Panc1 (cell line): ENCODE measurements at regions not wholly inside any gene's neighbourhood (a gene's known extent, or its start where the extent isn't known, plus 50 kb on each side); places are given as distances from the start of the nearest gene placed in this dataset.

Source experiments
- ATAC-seq: fragments of 200-7000 bp; cut with Tn5 transposase; 2 replicates; pipeline ENCODE4 v1.9.1; 2020; ENCODE audit warnings: mild to moderate bottlenecking, moderate library complexity
- BruUV-seq: library from RNA; stranded (reverse); fragments of 400-500 nt; replicated peaks from 2 replicates; lab custom pipeline; 2021; lab: Mats Ljungman, UMichigan
- CTCF ChIA-PET: fragments of 300-600 bp; sonication (Branson Sonifier 250); formaldehyde crosslinking; loops from one replicate; lab custom pipeline; 2022; ENCODE audit warnings: antibody characterized with exemption; lab: Charles Lee
- POLR2A ChIA-PET: fragments of 300-600 bp; sonication (Branson Sonifier 250); formaldehyde crosslinking; loops from one replicate; lab custom pipeline; 2022; ENCODE audit warnings: antibody characterized with exemption; lab: Charles Lee
- DNase-seq: peaks from one replicate; pipeline ENCODE4 v3.0.0-alpha.2; 2010; ENCODE audit warnings: low read depth, low spot score
- H3K27ac ChIP-seq: 2 replicates; pipeline ENCODE4 v1.5.1; 2011; ENCODE audit warnings: mild to moderate bottlenecking, low read length, inconsistent platforms
- H3K27me3 ChIP-seq: fragments of 200-500 bp; sonication (Bioruptor generic); 2 replicates; pipeline ENCODE4 v1.6.0; 2014; ENCODE audit warnings: low read length, inconsistent platforms; ENCODE audit not compliant: control insufficient read depth, insufficient read depth
- H3K36me3 ChIP-seq: fragments of 200-500 bp; sonication (Bioruptor generic); 2 replicates; pipeline ENCODE4 v1.5.1; 2014; ENCODE audit warnings: inconsistent platforms, mild to moderate bottlenecking, low read length, moderate library complexity; ENCODE audit not compliant: control insufficient read depth, insufficient read depth
- H3K4me1 ChIP-seq: 2 replicates; pipeline ENCODE4 v1.5.1; 2011; ENCODE audit warnings: inconsistent platforms, mild to moderate bottlenecking, low read length, moderate library complexity; ENCODE audit not compliant: control insufficient read depth, insufficient read depth
- H3K4me3 ChIP-seq, 2 experiments: 2 replicates each; pipeline ENCODE4 v1.5.1; 2011 to 2012; ENCODE audit warnings: low read depth in 2 of 2, low read length in 2 of 2, mild to moderate bottlenecking in 2 of 2, inconsistent platforms in 1 of 2, moderate library complexity in 1 of 2
- H3K9me3 ChIP-seq: fragments of 200-500 bp; sonication (Bioruptor generic); 2 replicates; pipeline ENCODE4 v1.5.1; 2014; ENCODE audit warnings: low read depth, mild to moderate bottlenecking, inconsistent platforms, low read length, moderate library complexity; ENCODE audit not compliant: control insufficient read depth, insufficient read depth
- CTCF ChIP-seq: fragments of 450-650 bp; IDR thresholded peaks from 2 replicates; pipeline ENCODE4 v1.5.1; 2017; ENCODE audit warnings: mild to moderate bottlenecking
- POLR2AphosphoS5 ChIP-seq: IDR thresholded peaks from 2 replicates; pipeline ENCODE4 v1.6.1; 2012; ENCODE audit warnings: mild to moderate bottlenecking, low read depth, low read length, moderate library complexity
- REST ChIP-seq, 2 experiments: IDR thresholded peaks; 2 replicates each; pipeline ENCODE4 v1.6.1; 2011 to 2012; ENCODE audit warnings: low read depth in 2 of 2, control low read depth in 1 of 2, low read length in 1 of 2, mild to moderate bottlenecking in 1 of 2, moderate library complexity in 1 of 2; ENCODE audit not compliant: insufficient read depth in 1 of 2
- SIN3A ChIP-seq: IDR thresholded peaks from 2 replicates; pipeline ENCODE4 v1.6.1; 2012; ENCODE audit warnings: low read depth, mild to moderate bottlenecking, low read length, moderate library complexity, borderline replicate concordance; ENCODE audit not compliant: insufficient read depth
- TCF7L2 ChIP-seq: IDR thresholded peaks from 2 replicates; pipeline ENCODE4 v1.6.1; 2011; ENCODE audit warnings: mild to moderate bottlenecking, low read depth, low read length, inconsistent platforms
- in situ Hi-C: cut with HindIII; loops from 2 replicates; pipeline ENCODE4 v1.10.0; 2016; ENCODE audit warnings: low sequenced_read_pairs, low pct_unique_long_range_greater_than_20kb
- intact Hi-C: fragments of 100-400 bp; cut with micrococcal nuclease; formaldehyde crosslinking; loops from one replicate; pipeline ENCODE4 v1.10.0; 2022; ENCODE audit not compliant: unreplicated experiment

- no peak for DNase-seq
- H3K4me1 ChIP-seq = no peaks in the 10 kb centered on the region; the same call in 1 of the 2 replicates
Measured at GRCh38 chr17:72373910-72374741, 253.3 kb downstream of the SOX9 start.

More at GRCh38 chr17:72373910-72374741, 253.3 kb downstream of the SOX9 start:
- ChIA-PET POLR2A (no interaction called here), CTCF (no interaction called here)
- TF ChIP-seq TCF7L2 (no peak), CTCF (no peak), REST (IDR thresholded peaks at IDR 0.05; ENCODE audit: insufficient read depth in 1 of 2, low read depth in 2 of 2, low read length in 1 of 2) (no peak), POLR2AphosphoS5 (no peak), SIN3A (no peak)
- Histone ChIP-seq H3K4me3 (no peak overlapping the region), H3K36me3 (no peaks in the 10 kb centered on the region), H3K27me3 (no peaks in the 10 kb centered on the region), H3K27ac (peak overlapping the region; percentile 23; the same call in 1 of the 2 replicates), H3K9me3 (no peaks in the 10 kb centered on the region)
- in situ Hi-C loops = no loop called here
- BruUV-seq = no TSS peak
- intact Hi-C loops = no loop called here
- 0 out of 2 replicates have a peak, but pooled peaks have one; percentile 31 for ATAC-seq
